Stomach (tissue), 8 donors: ENCODE measurements at regions not wholly inside any gene's neighbourhood (a gene's known extent, or its start where the extent isn't known, plus 50 kb on each side); places are given as distances from the start of the nearest gene placed in this dataset.
"Not testable (repeated sequence)": the region's sequence is repeated elsewhere in the genome, so short reads cannot be mapped to it uniquely, and the experiment has no call there.

ENCODE experiments used
- DNase-seq, 2 donors: peaks; one replicate each; pipeline versions ENCODE4 v3.0.0 to v3.0.0-alpha.2; 2013 to 2019
- H3K27ac ChIP-seq, 5 donors: fragments of 200-600 bp in 4 of 5; sonication (generic) in 4 of 5; one replicate each; pipeline ENCODE4 v1.5.1; 2013 to 2019; ENCODE audit warnings: mild to moderate bottlenecking in 1 of 5, moderate library complexity in 1 of 5
- H3K27me3 ChIP-seq, 3 donors: fragments of 200-600 bp; sonication (generic); one replicate each; pipeline ENCODE4 v1.5.1; 2017 to 2019; ENCODE audit warnings: mixed run types in 1 of 3
- H3K36me3 ChIP-seq, 4 donors: fragments of 200-600 bp; sonication (generic); 1 replicate in 3 of 4; 2 replicates in 1 of 4; pipeline ENCODE4 v1.5.1; 2016 to 2019
- H3K4me1 ChIP-seq, 4 donors: fragments of 200-600 bp; sonication (generic); one replicate each; pipeline ENCODE4 v1.5.1; 2016 to 2019
- H3K4me3 ChIP-seq, 4 donors: fragments of 200-600 bp; sonication (generic) in 3 of 4; one replicate each; pipeline ENCODE4 v1.5.1; 2016 to 2019; ENCODE audit warnings: mild to moderate bottlenecking in 1 of 4
- H3K9me3 ChIP-seq, 4 donors: fragments of 200-600 bp; sonication (generic); one replicate each; pipeline ENCODE4 v1.5.1; 2016 to 2019
- EP300 ChIP-seq: sonication (generic); formaldehyde crosslinking; IDR thresholded peaks from one replicate; pipeline ENCODE4 v1.6.1; 2017; ENCODE audit warnings: antibody characterized with exemption
- POLR2A ChIP-seq, 4 donors: fragments of 450-650 bp; IDR thresholded peaks; one replicate each; pipeline ENCODE4 v1.6.1; 2016; ENCODE audit warnings: antibody characterized with exemption in 4 of 4, control low read depth in 2 of 4, mild to moderate bottlenecking in 1 of 4, moderate library complexity in 1 of 4
- POLR2AphosphoS5 ChIP-seq, 3 donors: sonication (generic); formaldehyde crosslinking; IDR thresholded peaks; one replicate each; pipeline ENCODE4 v1.6.1; 2016; ENCODE audit warnings: antibody characterized with exemption in 3 of 3
- WGBS, 5 donors: extraction: QIAGEN DNeasy Blood & Tissue Kit in 3 of 5; methylation state at CpG; one replicate each; pipeline versions ENCODE4 v1.1.5 to v1.1.7; 2013 to 2018; 5-methylcytosine and 5-hydroxymethylcytosine counted together
- intact Hi-C: fragments of 100-400 bp; cut with DNase I; formaldehyde crosslinking; loops from one replicate; pipeline ENCODE4 v1.15.1; 2023; ENCODE audit warnings: low total_unique reads
- TF ChIP-seq, protein P1 (sequence below), 7 experiments: fragments of 450-650 bp in 4 of 7; fragments of 200-600 bp in 3 of 7; sonication (generic) in 3 of 7; IDR thresholded peaks; one replicate each; pipeline ENCODE4 v1.5.1; 2016 to 2019; ENCODE audit warnings: antibody characterized with exemption in 7 of 7, control low read depth in 2 of 7, mild to moderate bottlenecking in 1 of 7
- donor health status: healthy with polysubstance abuse.
- donor health status: Bipolar disorder and iron deficiency.
- donor health status: healthy.

DNA sequence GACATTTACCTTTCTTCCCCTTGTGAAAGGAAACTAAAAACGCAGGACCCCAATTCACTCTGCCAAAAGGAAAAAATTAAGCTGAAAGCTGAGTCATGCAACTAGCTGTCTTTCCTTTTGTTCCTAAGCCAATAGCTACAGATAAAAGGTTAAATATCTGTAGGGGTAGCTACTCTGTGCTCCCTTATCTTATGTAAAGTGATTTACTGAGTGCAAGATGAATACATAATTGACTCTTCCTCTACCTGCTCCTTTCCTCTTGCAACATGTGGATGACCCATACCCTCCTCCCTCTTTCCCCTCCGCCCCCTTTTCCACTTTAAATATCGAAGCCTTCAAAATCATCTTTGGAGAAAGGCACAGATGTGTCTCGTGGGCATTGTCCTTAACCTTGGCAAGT lies 68.0 kb upstream of the ZNF157 start:
- TF ChIP-seq POLR2AphosphoS5 (IDR thresholded peaks at IDR 0.05) (no peak), POLR2A (IDR thresholded peaks at IDR 0.05) (no peak), EP300 (no peak)
- TF ChIP-seq, protein P1, sequence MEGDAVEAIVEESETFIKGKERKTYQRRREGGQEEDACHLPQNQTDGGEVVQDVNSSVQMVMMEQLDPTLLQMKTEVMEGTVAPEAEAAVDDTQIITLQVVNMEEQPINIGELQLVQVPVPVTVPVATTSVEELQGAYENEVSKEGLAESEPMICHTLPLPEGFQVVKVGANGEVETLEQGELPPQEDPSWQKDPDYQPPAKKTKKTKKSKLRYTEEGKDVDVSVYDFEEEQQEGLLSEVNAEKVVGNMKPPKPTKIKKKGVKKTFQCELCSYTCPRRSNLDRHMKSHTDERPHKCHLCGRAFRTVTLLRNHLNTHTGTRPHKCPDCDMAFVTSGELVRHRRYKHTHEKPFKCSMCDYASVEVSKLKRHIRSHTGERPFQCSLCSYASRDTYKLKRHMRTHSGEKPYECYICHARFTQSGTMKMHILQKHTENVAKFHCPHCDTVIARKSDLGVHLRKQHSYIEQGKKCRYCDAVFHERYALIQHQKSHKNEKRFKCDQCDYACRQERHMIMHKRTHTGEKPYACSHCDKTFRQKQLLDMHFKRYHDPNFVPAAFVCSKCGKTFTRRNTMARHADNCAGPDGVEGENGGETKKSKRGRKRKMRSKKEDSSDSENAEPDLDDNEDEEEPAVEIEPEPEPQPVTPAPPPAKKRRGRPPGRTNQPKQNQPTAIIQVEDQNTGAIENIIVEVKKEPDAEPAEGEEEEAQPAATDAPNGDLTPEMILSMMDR (IDR thresholded peaks at IDR 0.05): no peak
- intact Hi-C loops: no loop called here
- no peaks in the 10 kb centered on the region for H3K9me3 ChIP-seq
- H3K27me3 ChIP-seq: peaks cover 0 to 8% (median 0%) of the 10 kb centered on the region in 3 donors
- no peaks in the 10 kb centered on the region for H3K36me3 ChIP-seq
- no peak overlapping the region for H3K27ac ChIP-seq
- no peak for DNase-seq
- H3K4me1 ChIP-seq: no peaks in the 10 kb centered on the region
- no peak overlapping the region for H3K4me3 ChIP-seq
- WGBS, 5 donors: 29 to 60% (median 35%) methylated on average over 4 of the region's 4 CpGs

- DNase-seq, H3K9me3 ChIP-seq, H3K4me3 ChIP-seq, H3K36me3 ChIP-seq, H3K27ac ChIP-seq, H3K4me1 ChIP-seq, intact Hi-C loops, H3K27me3 ChIP-seq: not testable (repeated sequence)
- 60 to 79% (median 74%) methylated on average over 6 to 7 of the region's 7 CpGs for WGBS, 5 donors
These were observed 63.8 kb upstream of the ZNF157 start for GRCh38 chrX:47306471-47307023.

GRCh38 chrX:47311932-47312774 lies 58.2 kb upstream of the ZNF157 start:
- Histone ChIP-seq H3K9me3 (no peaks in the 10 kb centered on the region), H3K4me1 (no peaks in the 10 kb centered on the region), H3K36me3 (no peaks in the 10 kb centered on the region), H3K27ac (no peak overlapping the region), H3K4me3 (no peak overlapping the region), H3K27me3 (peaks cover 0 to 17% (median 0%) of the 10 kb centered on the region in 3 donors)
- intact Hi-C loops: no loop called here
- TF ChIP-seq, protein P1 (IDR thresholded peaks at IDR 0.05): peak in 4 of 7 experiments; percentile 28 to 47 (median 30)
- TF ChIP-seq EP300 (no peak), POLR2A (IDR thresholded peaks at IDR 0.05) (no peak), POLR2AphosphoS5 (IDR thresholded peaks at IDR 0.05) (no peak)
- 23 to 40% (median 37%) methylated on average over 19 of the region's 19 CpGs for WGBS, 5 donors
- peak; percentile 55 to 86 for DNase-seq

DNA sequence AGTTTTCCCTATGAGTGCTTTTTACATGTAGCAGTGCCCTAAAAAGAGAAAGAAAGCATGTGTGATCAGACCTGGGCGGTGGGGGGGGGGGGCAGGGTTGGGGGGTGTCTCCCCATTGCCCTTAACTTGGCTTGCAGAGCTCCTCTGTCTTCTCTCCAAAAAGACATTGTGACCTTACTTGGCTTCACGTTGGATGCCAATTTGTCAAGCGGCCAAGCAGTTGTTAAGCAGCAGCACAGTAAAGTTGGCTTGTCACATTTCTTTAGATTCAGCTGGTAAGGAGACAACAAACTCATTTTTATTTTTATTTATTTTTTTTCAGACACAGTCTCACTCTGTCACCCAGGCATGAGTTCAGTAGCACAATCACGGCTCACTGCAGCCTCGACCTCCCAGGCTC lies 57.3 kb upstream of the ZNF157 start:
- DNase-seq: peak in 1 of 2 donors; percentile 29
- peaks cover 0 to 18% (median 0%) of the 10 kb centered on the region in 3 donors for H3K27me3 ChIP-seq
- no peak overlapping the region for H3K27ac ChIP-seq
- TF ChIP-seq, protein P1 (IDR thresholded peaks at IDR 0.05): no peak
- no peak for TF ChIP-seq EP300
- no peak for TF ChIP-seq POLR2A (IDR thresholded peaks at IDR 0.05)
- TF ChIP-seq POLR2AphosphoS5 (IDR thresholded peaks at IDR 0.05): no peak
- H3K36me3 ChIP-seq: no peaks in the 10 kb centered on the region
- H3K4me3 ChIP-seq: no peak overlapping the region
- H3K4me1 ChIP-seq: no peaks in the 10 kb centered on the region
- H3K9me3 ChIP-seq: no peaks in the 10 kb centered on the region
- intact Hi-C loops: no loop called here
- WGBS, 5 donors: 21 to 53% (median 38%) methylated on average over 4 to 5 of the region's 5 CpGs
